Stimulated activated CD8-positive, alpha-beta memory T cell treated with anti-CD3 and anti-CD28 coated beads, Interleukin-15, amount 100 ng/mL, for 4 hours (primary cell): ENCODE measurements at regions not wholly inside any gene's neighbourhood (a gene's known extent, or its start where the extent isn't known, plus 50 kb on each side); places are given as distances from the start of the nearest gene placed in this dataset.

Source experiments
- DNase-seq, 2 donors: peaks; one replicate each; pipeline ENCODE4 v3.0.0-alpha.2; 2020; ENCODE audit warnings: low read depth in 2 of 2

GRCh38 chr3:176430244-176431037 is 766.8 kb downstream of the TBL1XR1 start:
- no peak for DNase-seq

- no peak for DNase-seq
Measured at GRCh38 chr3:176428552-176428951, 768.7 kb downstream of the TBL1XR1 start.

DNA sequence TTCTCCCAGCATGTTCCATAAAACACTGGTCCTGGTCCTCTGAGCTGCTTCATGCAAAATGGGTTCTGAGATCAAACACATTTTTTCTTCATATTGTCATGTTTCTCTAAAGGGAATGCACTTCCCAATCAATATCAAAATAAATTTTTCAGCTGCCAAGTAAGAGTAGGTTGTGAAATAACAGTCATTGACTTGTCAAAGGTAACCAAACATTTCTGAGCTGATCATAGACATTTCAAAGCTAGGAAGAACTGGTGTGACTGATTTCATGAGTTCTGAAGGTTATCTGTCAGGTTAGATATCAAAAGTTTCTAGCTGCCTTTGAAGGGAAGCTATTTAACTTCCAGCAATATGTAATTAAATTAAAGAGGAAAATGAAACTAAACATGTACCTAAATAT is 770.9 kb downstream of the TBL1XR1 start:
- DNase-seq: no peak

- DNase-seq: no peak
Measured at GRCh38 chr3:176416870-176417269, 780.4 kb downstream of the TBL1XR1 start.

GRCh38 chr3:176415661-176416295 is 781.5 kb downstream of the TBL1XR1 start:
- DNase-seq: no peak

- no peak for DNase-seq
Measured at GRCh38 chr3:176412771-176413170, 784.5 kb downstream of the TBL1XR1 start.

DNA sequence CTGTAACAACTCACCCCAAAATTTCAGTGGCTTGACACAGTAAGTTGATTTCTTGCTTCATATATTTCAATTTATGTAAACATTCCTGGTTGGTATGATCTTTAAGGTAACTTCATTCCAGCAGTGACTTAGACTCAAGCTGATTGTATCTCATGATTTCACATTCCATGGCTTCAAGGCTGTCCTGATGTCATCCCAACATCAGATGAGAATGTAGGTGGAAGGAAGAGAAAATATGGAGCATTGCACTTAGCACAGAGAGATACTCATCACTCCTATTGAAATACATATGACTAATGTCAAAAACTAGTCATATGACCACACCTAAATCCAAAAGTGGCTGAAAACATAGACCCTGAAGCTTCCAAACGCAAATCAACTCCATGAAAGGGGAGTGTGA is 793.8 kb downstream of the TBL1XR1 start:
- no peak for DNase-seq

GRCh38 chr3:176401211-176401610 is 796.1 kb downstream of the TBL1XR1 start:
- DNase-seq: no peak

- DNase-seq: no peak
Measured at GRCh38 chr3:176399193-176399592, 798.1 kb downstream of the TBL1XR1 start.

- no peak for DNase-seq
Measured at GRCh38 chr3:176395240-176395639, 802.0 kb downstream of the TBL1XR1 start.

DNA sequence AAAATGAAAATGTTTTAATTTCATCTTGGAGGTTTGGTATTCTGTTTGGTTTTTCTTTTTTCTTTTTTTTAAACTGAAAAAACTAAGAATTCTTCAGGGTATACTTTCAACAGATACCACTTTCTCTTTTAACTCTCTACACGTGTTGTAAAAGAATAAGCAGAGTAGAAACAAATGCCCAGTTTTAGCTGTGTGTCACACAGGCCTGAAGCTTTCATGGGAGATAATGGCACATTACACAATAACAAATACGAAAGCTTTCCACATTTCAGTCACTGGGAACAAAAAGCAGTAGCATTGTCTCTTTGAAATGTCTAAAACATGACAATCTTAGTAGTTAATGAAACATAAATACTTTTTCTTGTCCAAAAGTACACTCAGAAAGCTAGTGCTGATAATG is 818.5 kb downstream of the TBL1XR1 start:
- DNase-seq: no peak

DNA sequence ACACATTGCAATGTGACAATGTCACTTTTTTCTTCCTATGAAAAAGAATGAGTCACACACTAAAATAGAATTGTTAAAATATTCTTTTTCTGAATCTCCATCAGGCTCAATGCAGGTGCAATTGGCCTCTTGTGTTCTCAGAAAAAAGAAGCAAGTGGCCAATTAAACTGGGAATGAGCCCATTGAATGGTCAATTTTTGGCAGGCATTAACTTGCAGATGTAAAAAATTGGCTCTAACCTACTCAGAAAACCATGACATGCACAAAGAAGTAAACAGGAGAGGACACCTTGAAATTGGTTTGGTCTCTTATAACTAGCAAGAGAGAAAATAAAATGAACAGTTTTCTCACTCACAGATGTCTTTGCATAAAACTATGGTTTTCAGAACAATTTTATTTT is 820.8 kb downstream of the TBL1XR1 start:
- DNase-seq: no peak

DNA sequence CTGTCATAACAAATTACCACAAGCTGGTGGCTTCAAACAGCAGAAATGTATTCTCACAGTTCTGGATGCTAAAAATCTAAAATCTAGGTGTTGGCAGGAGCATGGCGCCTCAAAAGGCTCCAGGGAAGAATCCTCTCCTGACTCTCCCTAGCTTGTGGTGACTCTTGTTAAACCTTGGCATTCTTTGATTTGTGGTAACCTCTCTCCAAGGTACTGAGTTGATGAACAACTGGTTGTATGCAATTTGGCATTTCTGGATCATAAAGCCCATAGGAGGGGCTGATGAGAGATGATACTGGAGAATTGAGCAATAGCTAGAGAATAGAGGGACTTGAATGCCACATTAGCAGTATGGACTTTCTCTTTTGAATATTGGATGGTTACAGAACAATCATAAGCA is 821.8 kb downstream of the TBL1XR1 start:
- no peak for DNase-seq

- DNase-seq: no peak
Measured at GRCh38 chr3:176362191-176362731, 835.0 kb downstream of the TBL1XR1 start.

DNA sequence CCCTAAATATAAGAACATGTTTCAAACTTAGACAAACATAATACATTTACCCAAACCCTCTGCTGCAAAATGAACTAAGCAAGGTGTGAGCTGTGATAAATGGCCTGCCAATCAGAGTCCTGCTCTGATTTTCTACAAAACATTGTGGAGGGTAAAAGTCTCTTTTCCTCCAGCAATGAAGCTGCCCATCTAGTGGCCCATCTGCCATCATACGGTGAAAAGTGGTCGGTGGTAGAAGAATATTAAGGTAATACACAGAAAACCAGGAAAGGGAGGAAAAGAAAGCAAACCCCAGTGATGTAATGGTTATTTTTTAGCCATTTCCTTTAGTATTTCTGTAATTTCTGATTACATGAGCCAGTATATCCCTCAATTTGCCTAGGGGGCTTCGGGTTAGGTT is 838.1 kb downstream of the TBL1XR1 start:
- no peak for DNase-seq

DNA sequence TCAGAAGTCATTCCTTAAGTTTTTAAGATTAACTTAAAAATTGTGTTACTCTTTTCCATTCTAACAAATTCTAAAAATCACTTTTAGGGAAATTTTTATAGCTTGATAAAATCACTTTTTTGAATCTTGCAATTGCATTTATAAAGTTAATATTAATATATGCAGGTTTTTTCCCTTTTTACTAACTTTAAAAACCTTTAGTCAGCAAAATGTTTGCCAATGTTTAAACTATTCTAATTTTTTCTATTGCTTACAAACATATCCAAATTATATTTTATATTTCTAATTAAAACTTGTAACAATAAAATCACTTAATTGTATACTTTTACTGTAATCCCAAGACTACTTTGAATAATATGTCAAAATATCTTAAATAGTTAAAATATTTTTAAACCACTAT is 839.4 kb downstream of the TBL1XR1 start:
- no peak for DNase-seq

- DNase-seq: no peak
Measured at GRCh38 chr3:176354843-176355242, 842.4 kb downstream of the TBL1XR1 start.

DNA sequence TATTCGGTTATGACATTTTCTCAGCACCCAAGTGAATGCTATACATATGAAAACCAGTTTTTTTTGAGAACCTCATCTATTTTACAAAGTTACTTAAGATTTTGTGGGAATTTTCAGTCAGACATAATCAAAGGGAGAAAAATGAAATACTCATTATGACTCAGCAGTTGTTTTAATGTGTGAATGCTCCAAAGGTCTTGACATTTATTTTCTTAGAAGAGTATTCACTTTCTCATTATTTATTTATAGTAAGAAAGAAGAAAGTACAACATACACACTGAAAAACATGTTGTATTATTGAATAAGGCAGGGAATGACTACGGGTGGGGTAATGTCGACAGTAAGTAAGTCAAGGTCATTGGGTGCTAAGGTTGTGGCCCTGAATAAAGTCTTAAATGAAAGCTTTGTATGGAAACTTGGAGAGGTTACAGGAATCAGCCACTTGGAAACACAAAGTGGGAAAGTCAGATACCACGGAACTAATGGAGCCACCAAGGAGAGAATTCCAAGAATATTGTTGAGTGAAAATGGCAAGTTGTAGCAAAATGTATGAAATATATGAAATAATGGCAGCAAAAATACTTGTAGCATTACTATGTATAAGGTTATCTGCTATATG is 844.5 kb downstream of the TBL1XR1 start:
- DNase-seq: no peak

- no peak for DNase-seq
Measured at GRCh38 chr3:176351408-176351807, 845.9 kb downstream of the TBL1XR1 start.

- no peak for DNase-seq
Measured at GRCh38 chr3:176349706-176350105, 847.6 kb downstream of the TBL1XR1 start.

GRCh38 chr3:176347424-176348146 is 849.7 kb downstream of the TBL1XR1 start:
- DNase-seq: no peak

- DNase-seq: no peak
Measured at GRCh38 chr3:176341963-176342362, 855.3 kb downstream of the TBL1XR1 start.
